GM12878 (cell line): ENCODE measurements at regions not wholly inside any gene's neighbourhood (a gene's known extent, or its start where the extent isn't known, plus 50 kb on each side); places are given as distances from the start of the nearest gene placed in this dataset.

Source experiments
- ATAC-seq: fragments of 200-7000 bp; cut with Tn5 transposase; 3 replicates; pipeline ENCODE4 v1.9.1; 2020; ENCODE audit warnings: mild to moderate bottlenecking, moderate library complexity
- BruUV-seq: library from RNA; stranded (reverse); fragments of 400-500 nt; replicated peaks from 2 replicates; lab custom pipeline; 2021; lab: Mats Ljungman, UMichigan
- CTCF ChIA-PET: fragments of 300-600 bp; sonication (Branson Sonifier 250); formaldehyde crosslinking; extraction: SDS; loops from one replicate; lab custom pipeline; 2021; ENCODE audit warnings: inconsistent platforms; lab: Yijun Ruan, JAX
- POLR2A ChIA-PET: fragments of 350-600 bp; formaldehyde crosslinking; extraction: SDS; loops from one replicate; lab custom pipeline; 2021; ENCODE audit warnings: inconsistent platforms; lab: Charles Lee
- RAD21 ChIA-PET: fragments of 300-600 bp; sonication (Branson Sonifier 250); formaldehyde crosslinking; loops from one replicate; lab custom pipeline; 2023; ENCODE audit warnings: antibody characterized with exemption; ENCODE audit not compliant: unreplicated experiment; lab: Charles Lee
- SMC1A ChIA-PET: fragments of 300-600 bp; sonication (Branson Sonifier 250); formaldehyde crosslinking; loops from one replicate; lab custom pipeline; 2023; ENCODE audit not compliant: unreplicated experiment, uncharacterized antibody; lab: Charles Lee
- DNase-seq: peaks from one replicate; pipeline ENCODE4 v3.0.0-alpha.2; 2011; ENCODE audit warnings: low read depth, low spot score
- FAIRE-seq: peaks from 3 replicates; lab custom pipeline; 2011; peaks lifted over from hg19 to GRCh38; lab: Jason Lieb, UNC
- H2AFZ ChIP-seq: 2 replicates; pipeline ENCODE4 v1.6.0; 2011; ENCODE audit warnings: low read depth, low read length, control low read depth; ENCODE audit not compliant: control insufficient read depth
- H3K27ac ChIP-seq: 2 replicates; pipeline ENCODE4 v1.5.1; 2011; ENCODE audit warnings: control low read depth; ENCODE audit not compliant: control insufficient read depth, insufficient read depth
- H3K27me3 ChIP-seq, 2 experiments: replicated peaks in 1 of 2; 2 replicates each; pipeline versions ENCODE4 v1.6.0 to v1.6.1; 2011; ENCODE audit warnings: low read length in 1 of 2; ENCODE audit not compliant: control insufficient read depth in 2 of 2, insufficient read depth in 2 of 2
- H3K36me3 ChIP-seq, 2 experiments: 2 replicates each; pipeline ENCODE4 v1.5.1; 2011; ENCODE audit warnings: low read length in 1 of 2; ENCODE audit not compliant: control insufficient read depth in 2 of 2, insufficient read depth in 2 of 2
- H3K4me1 ChIP-seq: 2 replicates; pipeline ENCODE4 v1.6.1; 2011; ENCODE audit warnings: mild to moderate bottlenecking, low read length, moderate library complexity, mixed read lengths; ENCODE audit not compliant: control insufficient read depth, insufficient read depth
- H3K4me2 ChIP-seq: 2 replicates; pipeline ENCODE4 v1.6.0; 2011; ENCODE audit warnings: control low read depth; ENCODE audit not compliant: control insufficient read depth, insufficient read depth
- H3K4me3 ChIP-seq: fragments of 200-600 bp; sonication (generic); 2 replicates; pipeline ENCODE4 v1.5.1; 2016
- H3K79me2 ChIP-seq: 2 replicates; pipeline ENCODE4 v1.6.0; 2011; ENCODE audit warnings: low read length; ENCODE audit not compliant: control insufficient read depth, insufficient read depth
- H3K9ac ChIP-seq: 2 replicates; pipeline ENCODE4 v1.8.0; 2011; ENCODE audit warnings: low read length, control low read depth, mixed read lengths; ENCODE audit not compliant: control insufficient read depth, insufficient read depth
- H3K9me3 ChIP-seq: replicated peaks from 3 replicates; pipeline ENCODE4 v1.5.1; 2011; ENCODE audit warnings: mild to moderate bottlenecking, low read length; ENCODE audit not compliant: control insufficient read depth, insufficient read depth
- H4K20me1 ChIP-seq: 2 replicates; pipeline ENCODE4 v1.6.0; 2011; ENCODE audit not compliant: control insufficient read depth, insufficient read depth
- ATF2 ChIP-seq: IDR thresholded peaks from 2 replicates; pipeline ENCODE4 v1.6.1; 2012; ENCODE audit warnings: low read length, inconsistent platforms
- BCL3 ChIP-seq: IDR thresholded peaks from 2 replicates; pipeline ENCODE4 v1.6.1; 2011; ENCODE audit warnings: borderline replicate concordance, low read depth, mild to moderate bottlenecking, moderate library complexity, low read length; ENCODE audit not compliant: insufficient read depth, poor library complexity, severe bottlenecking
- DPF2 ChIP-seq: fragments of 450-650 bp; IDR thresholded peaks from 2 replicates; pipeline ENCODE4 v1.6.1; 2017; ENCODE audit warnings: mild to moderate bottlenecking
- ETV6 ChIP-seq, 2 experiments: fragments of 450-650 bp in 1 of 2; IDR thresholded peaks in 1 of 2; conservative IDR thresholded peaks in 1 of 2; 2 replicates each; pipeline ENCODE4 v1.6.1; 2014; ENCODE audit warnings: antibody characterized with exemption in 1 of 2, borderline replicate concordance in 1 of 2, low read depth in 1 of 2, mild to moderate bottlenecking in 1 of 2, moderate library complexity in 1 of 2
- GATAD2B ChIP-seq: fragments of 450-650 bp; conservative IDR thresholded peaks from 2 replicates; pipeline ENCODE4 v1.6.1; 2017; ENCODE audit warnings: low read depth, mild to moderate bottlenecking, moderate library complexity
- IRF5 ChIP-seq: fragments of 450-650 bp; IDR thresholded peaks from 2 replicates; pipeline ENCODE4 v1.6.1; 2017; ENCODE audit warnings: borderline replicate concordance
- NKRF ChIP-seq: fragments of 450-650 bp; conservative IDR thresholded peaks from 2 replicates; pipeline ENCODE4 v1.6.1; 2017; ENCODE audit warnings: mild to moderate bottlenecking, moderate library complexity
- NR2C2 ChIP-seq: IDR thresholded peaks from 2 replicates; pipeline ENCODE4 v1.6.1; 2011; ENCODE audit warnings: borderline replicate concordance, low read depth; ENCODE audit not compliant: control insufficient read depth, insufficient read length
- PBX3 ChIP-seq: IDR thresholded peaks from 2 replicates; pipeline ENCODE4 v1.6.1; 2011; ENCODE audit warnings: mild to moderate bottlenecking, low read depth, low read length, moderate library complexity; ENCODE audit not compliant: insufficient replicate concordance
- SMAD5 ChIP-seq: IDR thresholded peaks from 2 replicates; pipeline ENCODE4 v1.6.1; 2016; ENCODE audit warnings: antibody characterized with exemption, low read depth
- SREBF1 ChIP-seq: IDR thresholded peaks from 2 replicates; pipeline ENCODE4 v1.6.1; 2012; ENCODE audit warnings: mild to moderate bottlenecking, low read length
- USF1 ChIP-seq: IDR thresholded peaks from 2 replicates; pipeline ENCODE4 v1.6.1; 2011; ENCODE audit warnings: borderline replicate concordance, low read depth, mild to moderate bottlenecking, moderate library complexity, mixed read lengths, low read length; ENCODE audit not compliant: insufficient read depth; ENCODE audit errors: extremely low read length
- YBX1 ChIP-seq: fragments of 450-650 bp; IDR thresholded peaks from 2 replicates; pipeline ENCODE4 v1.6.1; 2016; ENCODE audit warnings: antibody characterized with exemption
- ZNF217 ChIP-seq: fragments of 450-650 bp; IDR thresholded peaks from 2 replicates; pipeline ENCODE4 v1.6.1; 2017; ENCODE audit warnings: antibody characterized with exemption, mild to moderate bottlenecking
- WGBS: methylation state at CpG from one replicate; pipeline ENCODE4 v1.1.6; 2016; ENCODE audit warnings: low lambda C conversion rate; ENCODE audit not compliant: insufficient replicate concordance, insufficient coverage; ENCODE audit errors: missing lambda C conversion rate; 5-methylcytosine and 5-hydroxymethylcytosine counted together
- in situ Hi-C: fragments of 300-500 bp; cut with MboI; formaldehyde crosslinking; loops from 9 replicates; pipeline ENCODE4 v1.14.3; 2018; ENCODE audit warnings: mixed read lengths
- intact Hi-C: fragments of 100-400 bp; cut with micrococcal nuclease; formaldehyde crosslinking; loops from one replicate; pipeline ENCODE4 v1.14.2; 2022; ENCODE audit not compliant: unreplicated experiment

GRCh38 chr9:108626743-108627142 is 229.0 kb downstream of the ACTL7B start:
- no peaks in the 10 kb centered on the region for H3K79me2 ChIP-seq
- no peaks in the 10 kb centered on the region for H3K4me1 ChIP-seq
- H3K9me3 ChIP-seq: no peaks in the 10 kb centered on the region
- CTCF ChIA-PET: no interaction called here
- RAD21 ChIA-PET: no interaction called here
- H3K27ac ChIP-seq: no peak overlapping the region
- FAIRE-seq (no peak), ATAC-seq (no peak), DNase-seq (no peak)
- 65% methylated on average over 17 of the region's 19 CpGs for WGBS
- H4K20me1 ChIP-seq: no peaks in the 10 kb centered on the region
- TF ChIP-seq GATAD2B (no peak), ZNF217 (no peak), SMAD5 (no peak), NR2C2 (no peak), SREBF1 (no peak), PBX3 (no peak), BCL3 (no peak), IRF5 (no peak), ATF2 (no peak), DPF2 (no peak), YBX1 (no peak), USF1 (no peak), ETV6 (conservative IDR thresholded peaks at IDR 0.05 in 1 of 2, IDR thresholded peaks at IDR 0.05 in 1 of 2; ENCODE audit: borderline replicate concordance in 1 of 2, low read depth in 1 of 2) (no peak), NKRF (no peak)
- no peak overlapping the region for H2AFZ ChIP-seq
- H3K4me2 ChIP-seq: no peak overlapping the region
- H3K9ac ChIP-seq: no peak overlapping the region
- in situ Hi-C loops (no loop called here), intact Hi-C loops (no loop called here)
- no TSS peak for BruUV-seq
- H3K27me3 ChIP-seq: no peaks in the 10 kb centered on the region; a peak in 1 of 4 replicates
- no peak overlapping the region for H3K4me3 ChIP-seq
- H3K36me3 ChIP-seq: no peaks in the 10 kb centered on the region
- SMC1A ChIA-PET: no interaction called here
- POLR2A ChIA-PET: no interaction called here
